B cell (primary cell): ENCODE measurements at regions not wholly inside any gene's neighbourhood (a gene's known extent, or its start where the extent isn't known, plus 50 kb on each side); places are given as distances from the start of the nearest gene placed in this dataset.

ENCODE experiments used
- EZH2 ChIP-seq: IDR thresholded peaks from 2 replicates; pipeline ENCODE4 v1.6.1; 2012; ENCODE audit warnings: borderline replicate concordance, low read depth, mild to moderate bottlenecking, moderate library complexity, low read length; ENCODE audit not compliant: insufficient read depth, poor library complexity, severe bottlenecking
- TF ChIP-seq, protein P1 (sequence below): fragments of 200-600 bp; IDR thresholded peaks from one replicate; pipeline ENCODE4 v1.8.0; 2022; ENCODE audit warnings: antibody characterized with exemption, mild to moderate bottlenecking

DNA sequence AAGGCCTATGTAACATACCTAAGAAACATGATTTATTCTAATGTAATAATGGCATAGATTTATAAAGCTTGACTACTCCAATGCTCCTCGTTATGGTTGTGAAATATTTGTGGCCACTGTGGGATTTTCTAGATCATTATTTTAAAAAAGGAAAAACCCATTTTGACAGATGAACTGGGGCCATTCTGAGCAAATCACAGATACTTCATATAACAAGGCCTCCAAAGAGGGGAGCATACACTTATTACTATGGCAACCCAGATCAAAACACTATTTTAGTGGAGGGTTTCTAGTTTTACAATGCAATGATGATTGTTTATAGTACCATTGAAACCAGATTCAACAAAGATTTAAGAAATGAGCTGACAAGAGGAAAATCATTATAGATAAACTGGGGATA, 346.6 kb downstream of the ZNF326 start:
- TF ChIP-seq, protein P1, sequence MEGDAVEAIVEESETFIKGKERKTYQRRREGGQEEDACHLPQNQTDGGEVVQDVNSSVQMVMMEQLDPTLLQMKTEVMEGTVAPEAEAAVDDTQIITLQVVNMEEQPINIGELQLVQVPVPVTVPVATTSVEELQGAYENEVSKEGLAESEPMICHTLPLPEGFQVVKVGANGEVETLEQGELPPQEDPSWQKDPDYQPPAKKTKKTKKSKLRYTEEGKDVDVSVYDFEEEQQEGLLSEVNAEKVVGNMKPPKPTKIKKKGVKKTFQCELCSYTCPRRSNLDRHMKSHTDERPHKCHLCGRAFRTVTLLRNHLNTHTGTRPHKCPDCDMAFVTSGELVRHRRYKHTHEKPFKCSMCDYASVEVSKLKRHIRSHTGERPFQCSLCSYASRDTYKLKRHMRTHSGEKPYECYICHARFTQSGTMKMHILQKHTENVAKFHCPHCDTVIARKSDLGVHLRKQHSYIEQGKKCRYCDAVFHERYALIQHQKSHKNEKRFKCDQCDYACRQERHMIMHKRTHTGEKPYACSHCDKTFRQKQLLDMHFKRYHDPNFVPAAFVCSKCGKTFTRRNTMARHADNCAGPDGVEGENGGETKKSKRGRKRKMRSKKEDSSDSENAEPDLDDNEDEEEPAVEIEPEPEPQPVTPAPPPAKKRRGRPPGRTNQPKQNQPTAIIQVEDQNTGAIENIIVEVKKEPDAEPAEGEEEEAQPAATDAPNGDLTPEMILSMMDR: no peak
- no peak for TF ChIP-seq EZH2
